NCI-H2081 (cell line): ENCODE measurements at regions not wholly inside any gene's neighbourhood (a gene's known extent, or its start where the extent isn't known, plus 50 kb on each side); places are given as distances from the start of the nearest gene placed in this dataset.

Experiments
- DNase-seq, 2 experiments: peaks; one replicate each; lab custom pipeline; 2025; lab: John Stamatoyannopoulos, UW

DNA sequence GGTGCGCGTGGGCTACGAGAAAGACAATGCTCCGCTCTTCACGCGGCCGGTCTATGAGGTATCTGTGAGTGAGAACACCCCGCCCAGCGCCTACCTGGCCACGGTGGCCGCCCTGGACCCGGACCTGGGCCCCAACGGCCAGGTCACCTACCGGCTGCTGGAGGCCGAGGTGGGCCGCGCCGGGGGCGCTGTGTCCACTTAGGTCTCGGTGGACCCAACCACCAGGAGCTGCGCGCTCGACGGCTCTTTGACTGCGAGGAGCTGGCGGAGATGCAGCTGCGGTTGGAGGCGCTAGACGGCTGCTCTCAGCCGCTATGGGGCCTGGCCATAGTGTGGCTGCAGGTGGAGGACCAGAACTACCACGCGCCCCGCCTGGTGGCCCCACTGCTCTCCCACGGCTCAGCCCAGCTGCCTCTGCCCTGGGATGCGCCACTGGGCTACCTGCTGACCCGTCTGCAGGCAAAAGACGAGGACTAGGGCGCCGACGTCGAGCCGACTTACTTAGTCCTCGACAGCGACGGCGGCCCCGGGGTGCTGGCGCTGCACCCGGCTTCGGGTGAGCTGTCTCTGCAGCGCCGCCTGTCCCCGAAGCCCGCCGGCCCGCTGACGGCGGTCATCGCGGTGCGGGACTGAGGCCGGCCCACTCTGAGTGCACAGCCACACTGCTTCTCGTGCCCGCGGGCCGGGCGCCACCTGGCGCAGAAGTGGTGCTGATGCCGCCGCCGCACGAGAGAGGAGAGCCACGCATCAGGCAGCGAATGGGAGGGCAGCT, 173.0 kb downstream of the OLFM4 start:
- DNase-seq: no peak

DNA sequence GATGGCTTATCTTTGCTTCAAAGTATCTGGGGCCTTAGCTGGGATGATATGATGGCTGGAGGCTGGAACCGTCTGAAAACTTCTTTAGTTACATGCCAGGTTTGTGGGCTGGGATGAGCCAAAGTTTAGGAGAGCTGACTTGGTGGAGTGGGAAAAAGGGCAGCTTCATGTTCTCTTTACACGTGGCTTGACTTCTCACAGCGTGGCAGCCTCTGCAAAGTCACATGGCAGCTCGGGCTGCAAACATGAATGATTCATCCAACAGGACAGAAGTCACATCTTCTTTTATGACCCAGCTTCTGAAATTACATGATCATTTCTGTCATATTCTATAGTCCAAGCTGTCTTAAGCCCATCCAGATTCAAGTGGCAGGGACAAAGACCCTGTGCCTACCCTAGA, 176.0 kb downstream of the OLFM4 start:
- DNase-seq: no peak

DNA sequence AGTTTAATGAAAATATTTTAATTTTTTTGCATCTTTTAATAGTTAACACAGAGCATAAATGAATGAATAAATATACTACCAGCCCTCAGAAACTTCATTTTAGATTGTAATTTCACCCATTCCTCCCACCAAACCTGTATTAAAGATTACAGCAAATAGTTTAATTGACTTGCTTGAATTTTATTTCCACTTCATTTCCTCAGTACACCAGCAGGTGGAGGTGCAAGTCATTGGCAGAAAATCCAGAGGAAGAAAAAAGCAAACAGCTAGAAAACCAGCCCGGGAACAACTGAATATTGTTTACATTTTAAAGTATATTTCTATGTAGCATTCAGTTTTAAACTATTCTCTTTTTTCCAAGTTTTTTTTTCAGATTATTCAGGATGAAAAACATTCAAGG, 177.8 kb downstream of the OLFM4 start:
- DNase-seq: peak; percentile 21 to 23

DNA sequence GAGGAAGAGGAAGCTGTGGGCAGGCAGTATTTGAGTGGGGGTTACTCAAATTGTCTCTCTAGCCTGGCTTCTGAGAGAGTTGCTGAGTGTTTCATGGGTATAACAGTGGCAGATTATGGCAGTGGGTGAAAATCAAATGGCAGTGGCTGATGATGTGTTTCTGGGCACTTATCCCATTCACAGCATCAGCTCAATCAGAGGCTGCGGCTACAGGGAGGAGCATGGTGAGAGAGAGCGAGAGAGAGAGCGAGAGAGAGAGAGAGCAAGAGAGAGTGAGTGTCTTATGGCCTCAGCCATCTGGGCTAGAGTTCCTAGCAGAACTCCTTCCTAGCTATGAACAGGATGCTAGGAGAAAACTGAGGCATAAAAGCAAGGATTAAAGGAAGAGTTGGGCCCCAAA, 178.9 kb downstream of the OLFM4 start:
- DNase-seq: no peak

DNA sequence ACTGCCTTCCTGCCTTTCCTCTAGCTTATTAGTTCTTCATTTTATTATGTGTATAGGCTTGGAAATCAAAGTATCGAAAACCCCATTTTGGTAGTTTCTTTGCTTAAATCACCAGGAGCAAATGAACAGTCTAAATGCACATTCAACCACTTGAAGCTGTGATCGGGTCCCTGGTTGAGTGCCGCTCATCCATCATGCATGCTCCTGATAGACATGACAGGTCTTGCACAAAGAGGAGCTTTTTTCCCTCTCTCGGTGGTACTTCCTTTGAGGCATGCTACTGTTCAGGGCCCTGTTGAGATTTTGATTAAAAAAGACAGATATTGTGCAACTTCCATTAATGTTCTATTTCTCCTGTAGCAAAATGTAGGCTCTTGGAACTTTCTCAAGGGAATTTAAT, 185.8 kb downstream of the OLFM4 start:
- DNase-seq: no peak

DNA sequence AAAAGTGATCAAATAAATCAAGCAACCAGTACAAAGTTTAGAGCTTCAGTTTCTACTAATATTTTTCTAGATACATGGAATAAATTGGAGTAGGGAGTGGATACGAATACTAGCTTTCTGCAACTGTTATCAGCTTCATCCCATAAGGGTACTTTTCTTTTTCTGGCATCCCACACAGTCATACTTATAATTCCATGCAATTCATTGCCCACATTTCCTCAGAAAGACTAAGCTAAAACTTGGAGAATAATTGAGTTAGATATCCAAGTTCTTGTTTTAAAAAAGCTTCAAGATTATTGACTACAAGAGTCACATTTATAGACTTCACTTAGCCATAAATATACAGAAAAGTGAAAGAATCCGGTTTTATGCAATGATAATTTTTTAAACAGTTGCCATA, 186.9 kb downstream of the OLFM4 start:
- DNase-seq: no peak

DNA sequence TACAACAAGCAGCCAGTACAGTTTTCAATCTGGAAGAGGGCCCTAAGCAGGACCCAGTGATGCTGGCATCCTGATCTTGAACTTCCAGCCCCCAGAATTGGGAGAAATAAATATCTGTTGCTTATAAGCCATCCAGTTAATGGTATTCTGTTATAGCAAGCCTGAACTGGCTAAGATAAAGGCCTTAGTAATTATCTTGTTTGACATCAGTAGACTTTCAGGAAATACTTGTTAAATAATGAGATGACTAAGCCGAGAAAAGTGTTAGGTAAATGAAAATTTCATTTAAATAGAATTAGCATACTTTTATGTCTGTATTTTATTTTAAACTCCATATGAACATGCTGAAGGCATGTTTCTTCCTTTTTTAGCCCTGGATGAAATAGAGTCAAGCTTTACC, 188.2 kb downstream of the OLFM4 start:
- DNase-seq: no peak

DNA sequence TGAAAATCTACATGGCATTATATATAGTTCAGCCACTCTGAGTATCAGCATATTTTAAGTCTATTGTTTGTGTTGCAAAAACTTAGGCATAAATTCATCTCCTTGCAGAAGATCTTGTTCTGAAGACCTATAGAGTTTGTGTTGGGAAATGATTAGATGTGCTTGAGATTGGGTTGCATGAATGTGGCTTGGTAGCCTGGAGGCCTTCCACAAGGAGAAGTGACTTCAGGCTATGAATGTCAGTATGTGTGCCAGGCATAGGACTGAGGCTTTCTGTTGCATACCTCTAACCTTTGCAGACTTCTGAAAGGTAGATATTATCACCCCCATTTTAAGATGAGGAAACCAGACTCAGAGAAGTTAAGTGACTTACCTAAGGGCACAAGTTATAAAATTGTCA, 188.6 kb downstream of the OLFM4 start:
- no peak for DNase-seq

DNA sequence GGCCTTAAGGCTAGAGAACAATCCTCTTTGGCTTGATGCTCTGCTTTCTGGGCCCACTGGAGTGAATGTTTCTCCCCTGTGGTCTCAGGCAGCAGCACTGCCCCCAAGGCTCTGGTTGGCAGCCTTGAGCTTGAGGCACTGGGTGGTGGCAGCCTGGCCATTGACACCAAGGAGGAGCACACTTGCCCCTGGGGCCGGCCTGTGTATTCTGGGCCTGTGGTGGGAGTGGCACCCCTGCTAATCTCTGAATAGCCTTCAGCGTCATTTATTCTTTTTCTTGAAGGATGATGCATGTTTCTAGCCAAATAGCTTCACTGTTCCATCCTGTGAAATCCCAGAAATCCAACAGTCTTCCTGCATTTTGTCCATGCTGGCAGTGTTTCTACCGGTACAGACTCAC, 191.4 kb downstream of the OLFM4 start:
- no peak for DNase-seq

DNA sequence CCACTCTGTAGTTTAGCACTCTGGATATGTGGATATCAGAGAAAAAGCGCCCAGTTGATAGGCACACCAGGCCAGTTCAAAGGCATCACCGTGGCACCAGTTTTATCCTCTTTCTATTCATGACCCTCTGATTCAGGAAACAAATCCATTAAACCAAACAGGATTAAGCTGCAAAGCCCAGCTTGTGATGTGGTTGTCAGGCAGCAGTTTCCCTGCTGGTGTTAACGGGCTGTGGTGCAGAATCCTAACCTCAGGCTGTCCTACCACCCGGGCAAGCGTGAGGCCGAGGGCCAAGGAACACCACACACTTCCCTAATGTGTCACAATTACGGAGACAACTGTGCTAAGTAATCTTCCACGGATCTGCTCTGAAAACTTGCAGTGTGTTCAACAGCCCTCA, 209.1 kb downstream of the OLFM4 start:
- DNase-seq: no peak

DNA sequence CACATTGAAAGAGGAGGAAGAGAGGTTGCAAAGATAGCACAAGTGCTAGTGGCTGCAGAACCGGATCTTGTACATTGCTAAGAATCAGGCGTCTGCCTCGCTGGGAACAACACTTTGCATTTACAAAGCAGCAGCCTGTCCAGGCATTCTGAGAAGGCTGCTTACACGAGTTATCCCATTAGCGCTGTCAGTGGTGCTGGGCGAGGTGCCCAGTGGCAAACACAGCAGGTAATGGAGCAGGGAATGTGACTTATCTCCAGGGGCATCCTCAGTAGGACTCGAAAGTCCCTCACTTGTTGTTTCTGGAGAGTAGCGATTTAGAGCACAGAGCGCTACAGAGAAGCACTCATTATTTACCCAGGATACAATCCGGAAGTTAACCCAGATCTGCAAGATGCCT, 209.6 kb downstream of the OLFM4 start:
- DNase-seq: peak in 1 of 2 experiments; percentile 49

DNA sequence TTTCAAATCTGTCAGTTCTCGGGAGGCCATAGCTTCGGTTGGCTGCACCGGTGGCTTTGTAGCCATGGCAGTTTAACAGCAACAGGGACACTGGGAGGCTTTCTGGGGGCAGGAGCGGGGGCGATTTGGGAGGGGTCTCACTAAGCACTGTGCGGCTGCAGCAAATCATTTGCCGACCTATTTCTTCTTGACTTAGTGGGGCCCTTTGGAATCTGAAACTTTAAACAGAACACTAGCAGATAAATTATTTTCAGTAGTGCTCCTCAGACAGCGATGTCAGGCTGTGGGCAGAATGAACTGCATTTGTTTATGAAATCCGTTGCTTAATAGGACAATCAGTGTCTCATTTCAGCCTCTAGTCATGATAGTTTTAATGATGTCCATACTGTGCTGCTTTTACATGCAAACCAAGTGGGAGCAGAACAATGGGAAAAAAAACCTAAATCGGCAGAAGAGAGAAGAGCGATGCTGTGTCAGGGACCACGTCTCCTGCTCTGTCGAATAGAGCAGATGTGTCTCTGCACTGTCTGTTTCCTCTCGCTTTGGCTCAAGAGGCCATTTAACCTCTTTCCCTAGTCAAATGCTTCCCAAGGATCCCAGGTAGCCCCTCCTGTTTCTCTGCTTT, 211.9 kb downstream of the OLFM4 start:
- no peak for DNase-seq

DNA sequence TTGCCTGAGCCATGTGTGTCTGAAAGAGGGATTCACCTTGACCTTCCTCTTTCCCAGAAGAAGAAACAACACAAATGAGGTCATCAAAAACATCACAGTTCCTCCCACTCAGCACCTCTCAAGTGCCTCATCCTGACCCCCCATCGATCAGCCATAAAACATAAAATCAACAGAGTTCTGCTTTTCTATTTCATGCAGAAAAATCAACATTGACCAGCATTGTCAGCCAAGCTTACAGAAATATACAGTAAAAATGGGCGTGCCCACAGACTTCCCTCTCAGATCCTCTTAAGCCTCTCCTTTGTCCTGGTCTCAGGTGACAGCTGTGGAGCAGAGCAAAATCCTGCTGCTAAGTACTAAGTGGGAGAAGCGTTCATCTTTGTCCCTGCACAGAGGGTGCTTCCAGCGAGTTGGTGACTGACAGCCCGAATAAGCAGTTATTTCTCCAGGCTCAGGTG, 213.3 kb downstream of the OLFM4 start:
- DNase-seq: peak; percentile 64 to 77

DNA sequence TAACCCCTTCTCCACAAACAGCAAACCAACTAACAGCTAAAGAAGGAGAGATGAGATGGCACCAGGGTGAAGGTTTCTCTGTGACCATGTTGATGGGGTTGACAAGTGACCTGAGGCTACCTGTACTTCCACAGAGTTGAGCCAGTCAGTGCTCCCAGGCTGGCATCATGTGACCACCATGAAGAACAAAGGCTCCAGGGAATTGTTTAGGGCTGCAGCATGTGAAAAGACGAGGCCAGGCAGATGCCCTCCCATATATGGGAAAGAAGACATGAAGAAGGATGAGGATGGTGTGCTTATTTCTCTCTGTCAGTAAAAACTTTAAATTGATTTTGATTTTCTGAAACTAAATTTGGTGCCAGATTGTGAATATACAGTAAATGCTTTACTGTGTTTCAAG, 220.6 kb downstream of the OLFM4 start:
- no peak for DNase-seq

DNA sequence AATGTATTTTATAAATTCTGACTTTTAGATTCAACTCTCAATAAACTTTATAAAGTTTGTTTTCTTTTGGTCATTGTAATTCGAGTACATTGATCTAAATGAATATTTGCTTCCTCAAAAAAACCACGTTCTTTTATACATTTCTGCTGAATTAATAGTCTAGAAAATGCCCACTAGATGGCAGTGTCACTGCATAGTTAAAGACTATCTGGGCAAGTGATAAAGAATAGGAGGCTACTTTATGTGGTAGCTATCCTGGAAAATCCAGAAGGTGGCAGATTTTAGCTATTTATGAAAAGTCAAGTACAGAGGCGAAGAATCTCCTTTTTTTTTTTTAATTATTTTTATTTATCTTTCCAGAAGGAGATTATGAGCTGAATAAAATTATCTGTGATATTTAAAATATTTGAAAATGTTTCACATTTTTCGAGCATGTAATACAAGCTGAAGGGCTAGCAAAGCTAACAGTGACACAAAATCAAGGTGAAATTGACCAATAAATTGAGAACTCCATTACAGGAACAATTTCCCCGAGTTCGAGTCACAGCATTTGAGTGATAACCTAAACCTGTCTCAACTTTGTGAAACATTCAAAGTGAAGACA, 221.8 kb downstream of the OLFM4 start:
- peak; percentile 81 to 82 for DNase-seq

DNA sequence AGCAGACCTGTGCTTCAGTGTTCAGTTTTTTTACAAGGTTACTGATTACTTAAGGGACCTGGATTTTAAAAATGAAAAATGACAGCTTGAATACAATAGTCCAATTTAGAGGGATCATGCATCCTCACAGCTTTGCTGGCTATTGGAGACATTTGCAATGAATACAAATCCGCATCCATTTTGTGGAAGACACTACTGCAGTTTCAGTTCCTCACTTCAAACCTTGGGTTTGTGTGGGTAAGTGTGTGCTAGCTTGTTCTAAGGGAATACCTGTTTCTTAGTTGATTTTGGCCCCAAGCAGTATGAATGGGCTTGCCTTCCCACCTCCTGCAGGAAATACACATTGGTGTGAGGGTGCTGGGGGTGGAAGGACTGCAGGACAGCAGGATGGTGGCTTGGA, 222.4 kb downstream of the OLFM4 start:
- DNase-seq: no peak

DNA sequence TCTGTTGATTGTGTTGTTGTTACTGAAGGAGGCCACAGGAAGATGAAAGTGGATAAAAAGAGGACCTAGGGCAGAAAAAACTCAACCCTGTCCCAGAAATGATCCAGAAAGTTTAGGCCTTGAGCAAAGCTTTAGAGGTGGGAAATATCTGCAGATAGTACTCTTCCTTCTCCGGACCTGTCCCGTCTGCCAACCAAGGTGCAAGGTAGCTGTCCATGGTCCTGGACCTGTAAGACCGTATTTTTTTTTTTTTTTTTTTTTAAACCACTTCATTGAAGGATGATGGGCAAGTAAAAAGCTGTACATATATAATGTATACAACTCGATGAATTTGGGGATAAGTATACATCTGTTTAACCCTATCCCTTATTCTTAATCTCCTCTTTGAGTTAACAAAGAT, 225.9 kb downstream of the OLFM4 start:
- DNase-seq: no peak

DNA sequence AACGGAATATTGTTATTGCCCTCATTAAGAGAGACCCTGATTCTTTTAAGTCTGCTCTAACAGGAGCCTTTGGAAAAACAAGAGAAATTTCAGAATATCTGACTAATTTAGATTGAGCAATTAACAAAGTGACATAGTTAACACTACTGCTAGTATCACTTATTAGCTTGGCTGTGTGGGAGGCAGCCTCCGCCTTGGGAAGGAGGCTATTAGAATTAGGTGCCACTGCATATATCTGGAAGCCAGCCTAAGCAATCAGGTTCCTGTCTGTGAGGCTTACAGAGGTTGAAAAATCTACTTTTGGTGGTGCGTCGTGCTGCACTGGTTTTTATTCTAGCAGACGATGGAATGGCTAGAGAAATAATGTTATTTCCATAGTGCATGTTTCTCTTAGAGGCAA, 227.2 kb downstream of the OLFM4 start:
- no peak for DNase-seq

DNA sequence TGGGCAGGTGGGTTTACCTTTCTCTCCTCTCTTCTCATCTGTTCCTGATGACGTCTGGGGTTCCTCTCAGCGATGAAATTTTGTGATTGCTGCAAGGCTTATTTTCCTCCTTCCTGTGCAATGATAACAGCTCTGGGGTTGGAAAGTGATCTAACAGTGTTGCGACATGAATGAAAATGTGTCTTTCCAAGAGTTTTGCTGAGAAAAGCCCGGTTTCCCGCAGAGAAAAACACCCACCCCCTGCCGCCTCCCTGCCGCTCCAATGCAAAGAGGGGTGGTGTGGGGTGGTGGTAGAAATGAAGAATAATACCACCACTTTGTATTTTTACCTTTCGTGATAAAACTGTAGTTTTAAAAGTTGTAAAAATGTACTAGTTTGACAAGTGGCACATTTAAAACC, 232.0 kb downstream of the OLFM4 start:
- DNase-seq: no peak

DNA sequence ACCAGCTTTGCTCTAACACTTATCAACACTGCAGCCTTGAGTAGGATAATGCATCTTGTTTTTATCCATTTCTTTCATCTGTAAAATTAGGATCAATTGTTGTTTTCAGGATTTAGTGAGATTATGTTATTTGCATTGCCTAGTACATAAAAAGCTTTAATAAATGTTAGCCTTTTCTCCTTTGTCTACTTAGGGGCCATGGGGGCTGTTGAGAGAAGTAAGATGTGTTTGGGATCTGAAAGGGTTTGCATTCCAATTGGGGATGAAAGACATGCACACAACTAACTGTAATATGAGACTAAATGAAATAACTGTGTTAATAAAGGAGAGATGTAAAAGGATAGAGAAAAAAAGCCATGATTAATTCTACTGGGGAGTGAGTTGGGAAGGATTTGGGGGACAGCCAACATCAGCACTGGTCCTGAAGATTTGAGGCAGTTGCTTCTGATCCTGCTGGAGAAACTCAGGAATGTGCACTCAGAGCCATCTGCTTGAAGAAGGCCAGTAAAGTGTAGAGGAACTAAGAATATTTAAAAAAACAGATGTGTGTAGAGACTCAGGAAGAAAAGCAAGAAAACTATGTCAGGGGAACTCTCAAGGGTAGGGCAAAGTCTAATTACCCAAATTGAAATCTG, 236.3 kb downstream of the OLFM4 start:
- no peak for DNase-seq

DNA sequence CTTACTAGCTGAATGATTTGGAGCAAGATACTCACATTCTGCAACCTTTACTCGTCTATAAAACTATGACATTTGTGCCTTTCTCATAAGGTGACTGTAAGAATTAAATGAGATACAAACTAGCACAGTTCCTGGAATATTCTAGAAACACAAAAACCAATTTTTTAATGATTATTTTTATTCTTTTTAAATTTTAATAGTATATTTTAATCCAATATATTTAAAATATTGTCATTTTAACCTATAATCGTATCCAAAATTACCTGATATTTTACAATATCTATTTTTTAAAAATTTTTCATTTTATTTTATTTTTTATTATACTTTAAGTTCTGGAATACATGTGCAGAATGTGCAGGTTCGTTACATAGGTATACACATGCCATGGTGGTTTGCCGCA, 238.1 kb downstream of the OLFM4 start:
- DNase-seq: no peak

DNA sequence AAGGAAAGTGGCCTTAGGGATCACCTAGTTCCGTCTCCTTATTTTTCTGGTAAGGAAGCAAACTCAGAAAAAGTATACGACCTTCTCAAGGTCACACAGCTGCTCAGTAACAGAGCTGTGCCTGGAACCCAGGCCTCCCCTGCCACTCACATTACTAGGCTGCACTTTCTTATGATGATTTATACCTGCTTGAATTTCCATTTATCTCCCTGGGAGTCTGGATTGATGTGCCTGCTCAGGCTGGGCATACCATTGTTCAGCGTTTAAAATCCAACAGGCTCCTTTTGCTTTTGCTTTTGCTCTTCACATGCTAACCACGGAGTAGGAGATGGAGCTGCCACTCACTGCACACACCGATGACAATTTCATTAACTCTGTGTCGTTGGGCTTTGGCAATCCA, 241.0 kb downstream of the OLFM4 start:
- DNase-seq: no peak

DNA sequence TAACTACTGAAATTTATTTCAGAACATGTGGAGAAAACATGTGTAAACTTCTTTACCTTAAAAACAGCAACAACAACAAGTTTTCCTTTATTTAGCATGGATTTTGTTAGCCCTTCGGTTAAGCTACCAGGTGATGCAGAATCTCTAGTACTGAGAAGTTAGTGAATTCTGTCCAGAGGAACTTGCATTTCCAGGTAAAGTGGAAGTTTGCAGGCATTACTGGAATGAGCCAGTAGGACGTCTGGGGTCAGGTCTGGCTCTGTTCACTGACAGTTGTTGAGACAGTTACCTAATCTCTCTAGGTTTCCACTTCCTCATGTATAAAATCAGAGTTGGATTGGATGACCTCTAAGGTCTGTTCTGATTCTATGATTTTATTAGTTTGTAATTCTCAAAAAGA, 244.3 kb downstream of the OLFM4 start:
- no peak for DNase-seq
